B cell (primary cell): ENCODE measurements at regions not wholly inside any gene's neighbourhood (a gene's known extent, or its start where the extent isn't known, plus 50 kb on each side); places are given as distances from the start of the nearest gene placed in this dataset.

Source experiments
- ATAC-seq: fragments of 200-7000 bp; cut with Tn5 transposase; one replicate; pipeline ENCODE4 v1.10.0; 2021; ENCODE audit warnings: low read depth, mild to moderate bottlenecking, moderate number of reproducible peaks, moderate library complexity
- CTCF ChIA-PET: fragments of 350-600 bp; sonication (Branson Sonifier 250); formaldehyde crosslinking; loops from one replicate; lab custom pipeline; 2021; ENCODE audit warnings: antibody characterized with exemption, inconsistent platforms; lab: Charles Lee
- POLR2A ChIA-PET: fragments of 350-600 bp; sonication (Branson Sonifier 250); formaldehyde crosslinking; loops from one replicate; lab custom pipeline; 2021; ENCODE audit warnings: antibody characterized with exemption; lab: Charles Lee
- DNase-seq: peaks from one replicate; pipeline ENCODE4 v3.0.0; 2013
- H2AFZ ChIP-seq: 2 replicates; pipeline ENCODE4 v1.6.1; 2012; ENCODE audit warnings: mild to moderate bottlenecking, low read depth, low read length; ENCODE audit not compliant: insufficient read depth, poor library complexity, severe bottlenecking
- H3K27ac ChIP-seq, 2 donors: 1 replicate in 1 of 2; 2 replicates in 1 of 2; pipeline ENCODE4 v1.5.1; 2012 to 2013; ENCODE audit warnings: low read length in 2 of 2, mild to moderate bottlenecking in 2 of 2, moderate library complexity in 1 of 2
- H3K27me3 ChIP-seq, 4 experiments: fragments of 200-600 bp in 1 of 4; sonication (generic) in 1 of 4; replicated peaks in 1 of 4; 1 replicate in 2 of 4; 2 replicates in 2 of 4; pipeline versions ENCODE4 v1.6.1 to v1.7.0; 2013 to 2016; ENCODE audit warnings: low read length in 3 of 4, mild to moderate bottlenecking in 2 of 4, mixed read lengths in 1 of 4, moderate library complexity in 1 of 4; ENCODE audit not compliant: insufficient read depth in 4 of 4, control insufficient read depth in 3 of 4; ENCODE audit errors: control extremely low read depth in 1 of 4
- H3K36me3 ChIP-seq, 2 experiments: replicated peaks in 1 of 2; 1 replicate in 1 of 2; 2 replicates in 1 of 2; pipeline versions ENCODE4 v1.6.1 to v1.7.1; 2013; ENCODE audit warnings: low read length in 1 of 2; ENCODE audit not compliant: insufficient read depth in 2 of 2, control insufficient read depth in 1 of 2; ENCODE audit errors: control extremely low read depth in 1 of 2, extremely low read depth in 1 of 2
- H3K4me1 ChIP-seq, 2 donors: fragments of 200-600 bp in 1 of 2; sonication (generic) in 1 of 2; 1 replicate in 1 of 2; 2 replicates in 1 of 2; pipeline versions ENCODE4 v1.5.1 to v1.6.1; 2013 to 2017; ENCODE audit warnings: low read length in 2 of 2; ENCODE audit not compliant: control insufficient read depth in 2 of 2, insufficient read depth in 2 of 2
- H3K4me2 ChIP-seq: replicated peaks from 2 replicates; pipeline ENCODE3; 2012; ENCODE audit warnings: mild to moderate bottlenecking, low read depth, low read length; ENCODE audit not compliant: poor library complexity, severe bottlenecking
- H3K4me3 ChIP-seq, 5 experiments: fragments of 200-600 bp in 1 of 5; sonication (generic) in 1 of 5; 1 replicate in 3 of 5; 2 replicates in 2 of 5; pipeline versions ENCODE4 v1.5.1 to v1.7.0; 2011 to 2016; ENCODE audit warnings: low read length in 4 of 5, mild to moderate bottlenecking in 4 of 5, low read depth in 2 of 5, control low read depth in 1 of 5, moderate library complexity in 1 of 5; ENCODE audit not compliant: insufficient read depth in 1 of 5; ENCODE audit errors: control extremely low read depth in 1 of 5, extremely low read depth in 1 of 5
- H3K79me2 ChIP-seq: fragments of 200-600 bp; sonication (generic); one replicate; pipeline ENCODE4 v1.6.0; 2016; ENCODE audit warnings: low read length; ENCODE audit not compliant: control insufficient read depth, insufficient read depth
- H3K9ac ChIP-seq: fragments of 200-600 bp; sonication (generic); 2 replicates; pipeline ENCODE4 v1.6.1; 2017; ENCODE audit warnings: mild to moderate bottlenecking, low read length, moderate library complexity
- H3K9me3 ChIP-seq, 3 donors: one replicate each; pipeline versions ENCODE4 v1.6.1 to v1.7.1; 2013; ENCODE audit warnings: low read length in 2 of 3; ENCODE audit not compliant: control insufficient read depth in 2 of 3, insufficient read depth in 1 of 3; ENCODE audit errors: control extremely low read depth in 1 of 3
- H4K20me1 ChIP-seq: 2 replicates; pipeline ENCODE4 v1.6.0; 2012; ENCODE audit warnings: mild to moderate bottlenecking, low read length; ENCODE audit not compliant: insufficient read depth, control insufficient read depth, poor library complexity, severe bottlenecking
- H3K27ac Mint-ChIP-seq: one replicate; pipeline ENCODE4 v1.8.0; 2021; ENCODE audit warnings: mixed read lengths
- H3K27me3 Mint-ChIP-seq: one replicate; pipeline ENCODE4 v1.8.0; 2021; ENCODE audit warnings: mixed read lengths
- H3K4me1 Mint-ChIP-seq: one replicate; pipeline ENCODE4 v1.8.0; 2021; ENCODE audit warnings: mixed read lengths
- H3K4me3 Mint-ChIP-seq: one replicate; pipeline ENCODE4 v1.8.0; 2021; ENCODE audit warnings: mixed read lengths
- H3K9me3 Mint-ChIP-seq: one replicate; pipeline ENCODE4 v1.8.0; 2022; ENCODE audit warnings: mixed read lengths; ENCODE audit not compliant: insufficient read depth
- EZH2 ChIP-seq: IDR thresholded peaks from 2 replicates; pipeline ENCODE4 v1.6.1; 2012; ENCODE audit warnings: borderline replicate concordance, low read depth, mild to moderate bottlenecking, moderate library complexity, low read length; ENCODE audit not compliant: insufficient read depth, poor library complexity, severe bottlenecking
- WGBS: methylation state at CpG from one replicate; pipeline ENCODE4 v1.1.5; 2013; ENCODE audit warnings: missing lambda C conversion rate; ENCODE audit not compliant: insufficient coverage; 5-methylcytosine and 5-hydroxymethylcytosine counted together
- intact Hi-C: fragments of 100-400 bp; cut with micrococcal nuclease; formaldehyde crosslinking; loops from one replicate; pipeline ENCODE4 v1.10.0; 2022
- TF ChIP-seq, protein P1 (sequence below): fragments of 200-600 bp; IDR thresholded peaks from one replicate; pipeline ENCODE4 v1.8.0; 2022; ENCODE audit warnings: antibody characterized with exemption, mild to moderate bottlenecking

DNA sequence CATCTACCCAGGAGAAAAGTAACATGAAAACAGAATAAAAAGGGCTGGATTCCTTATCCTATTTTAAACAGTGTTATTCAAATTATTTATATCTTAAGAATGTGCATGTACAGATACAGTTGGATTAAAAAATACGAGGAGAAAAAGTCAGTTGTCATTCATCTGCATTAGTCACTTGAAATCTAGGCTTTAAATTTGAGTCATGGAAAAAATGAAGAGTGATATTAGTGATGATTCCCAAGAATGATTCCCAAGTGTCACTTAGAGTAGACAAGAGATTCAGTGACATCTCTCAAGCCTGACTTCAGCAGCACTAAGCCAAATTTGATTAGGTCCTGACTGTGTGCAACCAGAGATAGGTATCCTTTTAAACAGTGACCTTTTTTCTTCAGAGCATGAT lies 394.2 kb downstream of the IRS1 start:
- ATAC-seq: no peak

GRCh38 chr2:226403369-226403768 lies 396.3 kb downstream of the IRS1 start:
- H3K79me2 ChIP-seq: no peaks in the 10 kb centered on the region
- H3K9me3 ChIP-seq: no peaks in the 10 kb centered on the region
- no peaks in the 10 kb centered on the region for H3K27me3 ChIP-seq
- no peak overlapping the region for H2AFZ ChIP-seq
- ATAC-seq (no peak), DNase-seq (no peak)
- Mint-ChIP-seq H3K9me3 (no peaks in the 10 kb centered on the region), H3K4me1 (peaks cover 3% of the 10 kb centered on the region), H3K27ac (no peak overlapping the region), H3K27me3 (peaks cover 9% of the 10 kb centered on the region), H3K4me3 (no peak overlapping the region)
- H3K36me3 ChIP-seq: no peaks in the 10 kb centered on the region
- ChIA-PET CTCF (interaction anchor here (1.0 kb wide), 1 partner anchor 17 kb away, joined by 3 read pairs; no protein-coding TSS in a partner anchor), POLR2A (no interaction called here)
- no peak overlapping the region for H3K9ac ChIP-seq
- no peaks in the 10 kb centered on the region for H4K20me1 ChIP-seq
- H3K4me3 ChIP-seq: no peak overlapping the region
- H3K4me2 ChIP-seq: no peak overlapping the region
- TF ChIP-seq EZH2: no peak
- TF ChIP-seq, protein P1, sequence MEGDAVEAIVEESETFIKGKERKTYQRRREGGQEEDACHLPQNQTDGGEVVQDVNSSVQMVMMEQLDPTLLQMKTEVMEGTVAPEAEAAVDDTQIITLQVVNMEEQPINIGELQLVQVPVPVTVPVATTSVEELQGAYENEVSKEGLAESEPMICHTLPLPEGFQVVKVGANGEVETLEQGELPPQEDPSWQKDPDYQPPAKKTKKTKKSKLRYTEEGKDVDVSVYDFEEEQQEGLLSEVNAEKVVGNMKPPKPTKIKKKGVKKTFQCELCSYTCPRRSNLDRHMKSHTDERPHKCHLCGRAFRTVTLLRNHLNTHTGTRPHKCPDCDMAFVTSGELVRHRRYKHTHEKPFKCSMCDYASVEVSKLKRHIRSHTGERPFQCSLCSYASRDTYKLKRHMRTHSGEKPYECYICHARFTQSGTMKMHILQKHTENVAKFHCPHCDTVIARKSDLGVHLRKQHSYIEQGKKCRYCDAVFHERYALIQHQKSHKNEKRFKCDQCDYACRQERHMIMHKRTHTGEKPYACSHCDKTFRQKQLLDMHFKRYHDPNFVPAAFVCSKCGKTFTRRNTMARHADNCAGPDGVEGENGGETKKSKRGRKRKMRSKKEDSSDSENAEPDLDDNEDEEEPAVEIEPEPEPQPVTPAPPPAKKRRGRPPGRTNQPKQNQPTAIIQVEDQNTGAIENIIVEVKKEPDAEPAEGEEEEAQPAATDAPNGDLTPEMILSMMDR: no peak
- no peaks in the 10 kb centered on the region for H3K4me1 ChIP-seq
- 86% methylated on average over 1 of the region's 2 CpGs for WGBS
- intact Hi-C loops: no loop called here
- H3K27ac ChIP-seq: no peak overlapping the region

More for the DNA sequence above, 394.2 kb downstream of the IRS1 start:
- H3K4me3 Mint-ChIP-seq: no peak overlapping the region
- peaks cover 19% of the 10 kb centered on the region for H3K27me3 Mint-ChIP-seq
- peaks cover 3% of the 10 kb centered on the region for H3K4me1 Mint-ChIP-seq
- H3K27ac Mint-ChIP-seq: no peak overlapping the region
- H3K36me3 ChIP-seq: no peaks in the 10 kb centered on the region
- intact Hi-C loops: no loop called here
- H3K9ac ChIP-seq: no peak overlapping the region
- CTCF ChIA-PET: no interaction called here
- H3K79me2 ChIP-seq: no peaks in the 10 kb centered on the region
- H3K9me3 Mint-ChIP-seq: no peaks in the 10 kb centered on the region
- H3K27me3 ChIP-seq: no peaks in the 10 kb centered on the region
- no peak for TF ChIP-seq EZH2
- TF ChIP-seq, protein P1: no peak
- POLR2A ChIA-PET: no interaction called here
- H3K4me2 ChIP-seq: no peak overlapping the region
- H2AFZ ChIP-seq: no peak overlapping the region
- H3K9me3 ChIP-seq: no peaks in the 10 kb centered on the region
- H3K4me3 ChIP-seq: no peak overlapping the region
- H3K4me1 ChIP-seq: no peaks in the 10 kb centered on the region
- no peak overlapping the region for H3K27ac ChIP-seq
- WGBS: 60% methylated on average over 1 of the region's 1 CpG
- no peaks in the 10 kb centered on the region for H4K20me1 ChIP-seq
- DNase-seq: no peak
